ENCODE measurements at regions not wholly inside any gene's neighbourhood (a gene's known extent, or its start where the extent isn't known, plus 50 kb on each side); places are given as distances from the start of the nearest gene placed in this dataset.

DNA sequence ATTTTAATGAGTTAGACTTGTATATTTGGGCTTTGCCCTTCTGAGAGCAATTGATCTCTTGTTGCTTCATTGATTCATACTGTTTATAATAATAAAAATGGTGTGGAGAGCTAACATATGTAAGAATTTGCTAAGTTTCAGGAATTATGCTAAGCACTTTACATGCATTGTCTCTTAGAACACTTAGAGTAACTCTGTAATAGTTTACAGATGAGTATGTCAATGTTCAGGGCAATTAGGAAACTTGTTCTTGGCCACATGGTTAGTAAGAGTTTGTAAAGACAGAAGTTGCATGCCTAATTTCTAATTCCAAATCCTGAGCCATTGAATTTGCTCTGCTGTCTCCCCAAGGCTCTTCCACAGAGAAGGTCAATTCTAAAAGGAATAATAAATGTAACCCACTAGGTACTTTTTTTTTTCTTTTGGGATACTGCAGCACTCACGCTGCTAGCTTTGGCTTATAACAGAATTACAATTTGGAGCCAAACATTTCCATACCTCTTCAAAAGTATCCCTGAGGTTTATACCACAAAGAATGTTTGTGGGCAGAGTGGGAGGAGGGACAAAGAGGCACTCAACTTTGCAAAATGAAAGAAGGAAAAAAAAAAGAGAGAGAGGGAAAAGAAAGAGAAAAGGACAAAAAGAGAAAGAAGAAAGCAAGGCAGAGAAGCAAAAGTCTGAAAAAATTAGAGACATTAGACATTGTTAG is 232.4 kb downstream of the CALCRL start:
- TF ChIP-seq, protein P1, sequence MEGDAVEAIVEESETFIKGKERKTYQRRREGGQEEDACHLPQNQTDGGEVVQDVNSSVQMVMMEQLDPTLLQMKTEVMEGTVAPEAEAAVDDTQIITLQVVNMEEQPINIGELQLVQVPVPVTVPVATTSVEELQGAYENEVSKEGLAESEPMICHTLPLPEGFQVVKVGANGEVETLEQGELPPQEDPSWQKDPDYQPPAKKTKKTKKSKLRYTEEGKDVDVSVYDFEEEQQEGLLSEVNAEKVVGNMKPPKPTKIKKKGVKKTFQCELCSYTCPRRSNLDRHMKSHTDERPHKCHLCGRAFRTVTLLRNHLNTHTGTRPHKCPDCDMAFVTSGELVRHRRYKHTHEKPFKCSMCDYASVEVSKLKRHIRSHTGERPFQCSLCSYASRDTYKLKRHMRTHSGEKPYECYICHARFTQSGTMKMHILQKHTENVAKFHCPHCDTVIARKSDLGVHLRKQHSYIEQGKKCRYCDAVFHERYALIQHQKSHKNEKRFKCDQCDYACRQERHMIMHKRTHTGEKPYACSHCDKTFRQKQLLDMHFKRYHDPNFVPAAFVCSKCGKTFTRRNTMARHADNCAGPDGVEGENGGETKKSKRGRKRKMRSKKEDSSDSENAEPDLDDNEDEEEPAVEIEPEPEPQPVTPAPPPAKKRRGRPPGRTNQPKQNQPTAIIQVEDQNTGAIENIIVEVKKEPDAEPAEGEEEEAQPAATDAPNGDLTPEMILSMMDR (optimal IDR thresholded peaks at IDR 0.05 in 1 of 3, IDR thresholded peaks at IDR 0.05 in 1 of 3, conservative IDR thresholded peaks at IDR 0.05 in 1 of 3; ENCODE audit: extremely low read depth in 1 of 3, insufficient read depth in 2 of 3, low read length in 3 of 3): no peak
- no peak for TF ChIP-seq EZH2 (IDR thresholded peaks at IDR 0.05; ENCODE audit: low read length)

Measured in keratinocyte (primary cell).